GM23248 (cell line): ENCODE measurements at regions not wholly inside any gene's neighbourhood (a gene's known extent, or its start where the extent isn't known, plus 50 kb on each side); places are given as distances from the start of the nearest gene placed in this dataset.
"Not testable (repeated sequence)": the region's sequence is repeated elsewhere in the genome, so short reads cannot be mapped to it uniquely, and the experiment has no call there.

Experiments
- DNase-seq: peaks from one replicate; pipeline ENCODE4 v3.0.0-alpha.2; 2015
- H2AFZ ChIP-seq: fragments of 200-600 bp; sonication (generic); 2 replicates; pipeline ENCODE4 v1.6.1; 2016; ENCODE audit warnings: antibody characterized with exemption
- H3F3A ChIP-seq: fragments of 200-600 bp; sonication (generic); 2 replicates; pipeline ENCODE4 v1.6.1; 2016; ENCODE audit warnings: mild to moderate bottlenecking, antibody characterized with exemption, mixed run types; ENCODE audit not compliant: insufficient read depth
- H3K27ac ChIP-seq: fragments of 200-600 bp; sonication (generic); 2 replicates; pipeline ENCODE4 v1.5.1; 2016; ENCODE audit warnings: mild to moderate bottlenecking
- H3K27me3 ChIP-seq: fragments of 200-600 bp; sonication (generic); replicated peaks from 2 replicates; pipeline ENCODE4 v1.6.1; 2016; ENCODE audit warnings: mild to moderate bottlenecking; ENCODE audit not compliant: insufficient read depth
- H3K36me3 ChIP-seq: fragments of 200-600 bp; sonication (generic); 2 replicates; pipeline ENCODE4 v1.6.1; 2016; ENCODE audit warnings: low read depth, mild to moderate bottlenecking
- H3K4me1 ChIP-seq: fragments of 200-600 bp; sonication (generic); 2 replicates; pipeline ENCODE4 v1.6.1; 2016; ENCODE audit warnings: mild to moderate bottlenecking; ENCODE audit not compliant: insufficient read depth
- H3K4me2 ChIP-seq: fragments of 200-600 bp; sonication (generic); one replicate; pipeline ENCODE4 v1.6.1; 2016; ENCODE audit warnings: mild to moderate bottlenecking; ENCODE audit not compliant: unreplicated experiment
- H3K4me3 ChIP-seq: fragments of 200-600 bp; sonication (generic); 2 replicates; pipeline ENCODE4 v1.5.1; 2016; ENCODE audit warnings: mild to moderate bottlenecking
- H3K79me2 ChIP-seq: fragments of 200-600 bp; sonication (generic); 2 replicates; pipeline ENCODE4 v1.6.1; 2016; ENCODE audit warnings: mild to moderate bottlenecking; ENCODE audit not compliant: insufficient read depth
- H3K9ac ChIP-seq: fragments of 200-600 bp; sonication (generic); 2 replicates; pipeline ENCODE4 v1.6.1; 2016; ENCODE audit warnings: mild to moderate bottlenecking
- H3K9me2 ChIP-seq: fragments of 200-600 bp; sonication (generic); 2 replicates; pipeline ENCODE4 v1.6.1; 2016; ENCODE audit warnings: mixed run types, mild to moderate bottlenecking, moderate library complexity; ENCODE audit not compliant: insufficient read depth
- H3K9me3 ChIP-seq: fragments of 200-600 bp; sonication (generic); one replicate; pipeline ENCODE4 v1.6.1; 2017; ENCODE audit warnings: low read depth
- H4K20me1 ChIP-seq: fragments of 200-600 bp; sonication (generic); 2 replicates; pipeline ENCODE4 v1.6.0; 2016; ENCODE audit not compliant: insufficient read depth
- EZH2 ChIP-seq: fragments of 200-600 bp; sonication (generic); IDR thresholded peaks from 2 replicates; pipeline ENCODE4 v1.6.1; 2018; ENCODE audit warnings: antibody characterized with exemption, mild to moderate bottlenecking; ENCODE audit not compliant: insufficient read depth, poor library complexity, severe bottlenecking
- EZH2phosphoT487 ChIP-seq: fragments of 200-600 bp; sonication (generic); IDR thresholded peaks from 2 replicates; pipeline ENCODE4 v1.6.1; 2018; ENCODE audit warnings: antibody characterized with exemption, moderate library complexity, mild to moderate bottlenecking, low read depth; ENCODE audit not compliant: insufficient read depth
- WGBS, 2 experiments: methylation state at CpG; one replicate each; pipeline ENCODE4 v1.1.6; 2015 to 2017; ENCODE audit warnings: low lambda C conversion rate in 2 of 2, low coverage in 1 of 2; ENCODE audit errors: missing lambda C conversion rate in 2 of 2; 5-methylcytosine and 5-hydroxymethylcytosine counted together
- in situ Hi-C: fragments of 300-500 bp; cut with MboI; formaldehyde crosslinking; loops from 2 replicates; pipeline ENCODE4 v1.15.0; 2020

DNA sequence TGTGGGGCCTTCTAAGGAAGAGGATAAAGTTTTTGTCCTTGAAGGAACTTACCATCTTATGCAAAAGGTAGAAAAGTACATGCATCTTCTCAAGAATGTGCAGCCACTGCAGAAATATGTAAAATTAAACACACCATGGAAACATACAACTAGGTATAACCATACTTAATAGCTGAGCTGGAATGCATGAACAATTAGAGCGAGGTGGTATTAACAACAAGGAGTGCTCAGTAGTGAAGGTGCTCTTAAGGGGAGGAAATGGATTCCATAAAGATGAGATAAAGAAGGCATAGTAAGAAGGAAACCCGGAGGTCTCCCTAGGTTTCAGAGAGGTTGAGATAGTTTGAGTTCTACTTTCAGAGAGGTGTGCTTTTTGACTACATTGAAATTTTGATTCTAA lies 415.9 kb downstream of the NDFIP2 start:
- H3K9ac ChIP-seq = no peak overlapping the region
- in situ Hi-C loops = no loop called here
- TF ChIP-seq EZH2phosphoT487 = no peak
- no peak for TF ChIP-seq EZH2
- H3K9me2 ChIP-seq = no peaks in the 10 kb centered on the region
- H3K4me3 ChIP-seq = no peak overlapping the region
- no peak overlapping the region for H3K4me2 ChIP-seq
- H2AFZ ChIP-seq = no peak overlapping the region
- no peaks in the 10 kb centered on the region for H3K27me3 ChIP-seq
- no peaks in the 10 kb centered on the region for H3F3A ChIP-seq
- H3K79me2 ChIP-seq = no peaks in the 10 kb centered on the region
- WGBS, 2 experiments = 50% methylated on average over 2 of the region's 2 CpGs
- no peak for DNase-seq
- H4K20me1 ChIP-seq = no peaks in the 10 kb centered on the region
- H3K4me1 ChIP-seq = no peaks in the 10 kb centered on the region
- no peaks in the 10 kb centered on the region for H3K36me3 ChIP-seq
- no peak overlapping the region for H3K27ac ChIP-seq
- H3K9me3 ChIP-seq = no peaks in the 10 kb centered on the region

- TF ChIP-seq EZH2phosphoT487 = no peak
- TF ChIP-seq EZH2 = no peak
- no peaks in the 10 kb centered on the region for H3K27me3 ChIP-seq
- H3K4me1 ChIP-seq = no peaks in the 10 kb centered on the region
- in situ Hi-C loops = no loop called here
- H3K9me3 ChIP-seq = no peaks in the 10 kb centered on the region
- H3F3A ChIP-seq = no peaks in the 10 kb centered on the region
- DNase-seq = no peak
- H4K20me1 ChIP-seq = no peaks in the 10 kb centered on the region
- H3K9me2 ChIP-seq = no peaks in the 10 kb centered on the region
- H3K27ac ChIP-seq = no peak overlapping the region
- WGBS, 2 experiments = 94 to 95% methylated on average over 6 of the region's 6 CpGs
- H3K79me2 ChIP-seq = no peaks in the 10 kb centered on the region
- no peaks in the 10 kb centered on the region for H3K36me3 ChIP-seq
- no peak overlapping the region for H3K4me3 ChIP-seq
- no peak overlapping the region for H3K9ac ChIP-seq
- no peak overlapping the region for H3K4me2 ChIP-seq
- H2AFZ ChIP-seq = no peak overlapping the region
Measured at GRCh38 chr13:79895416-79895815, 414.5 kb downstream of the NDFIP2 start.

DNA sequence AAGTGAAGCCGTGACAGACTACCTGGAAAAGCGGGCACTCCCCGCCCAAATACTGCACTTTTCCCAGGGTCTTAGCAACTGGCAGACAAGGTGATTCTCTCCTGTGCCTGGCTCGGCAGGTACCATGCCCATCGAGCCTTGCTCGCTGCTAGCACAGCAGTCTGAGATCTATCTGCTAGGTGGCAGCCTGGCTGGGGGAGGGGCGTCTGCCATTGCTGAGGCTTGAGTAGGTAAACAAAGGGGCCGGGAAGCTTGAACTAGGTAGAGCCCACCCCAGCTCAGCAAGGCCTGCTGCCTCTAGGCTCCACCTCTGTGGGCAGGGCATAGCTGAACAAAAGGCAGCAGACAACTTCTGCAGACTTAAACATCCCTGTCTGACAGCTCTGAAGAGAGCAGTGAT lies 406.3 kb downstream of the NDFIP2 start:
- DNase-seq, H3K4me3 ChIP-seq, H3K4me2 ChIP-seq, H3K27ac ChIP-seq, H3K9me3 ChIP-seq, H3K79me2 ChIP-seq, H3K9me2 ChIP-seq, H3K27me3 ChIP-seq, H4K20me1 ChIP-seq, in situ Hi-C loops, H3K36me3 ChIP-seq, H3F3A ChIP-seq, H3K9ac ChIP-seq, H3K4me1 ChIP-seq, H2AFZ ChIP-seq: not testable (repeated sequence)
- WGBS, 2 experiments = 79 to 85% methylated on average over 8 of the region's 8 CpGs

GRCh38 chr13:79886601-79887000 lies 405.6 kb downstream of the NDFIP2 start:
- H3K9me3 ChIP-seq = no peaks in the 10 kb centered on the region
- DNase-seq = no peak
- no peak for TF ChIP-seq EZH2
- no peak for TF ChIP-seq EZH2phosphoT487
- no peaks in the 10 kb centered on the region for H4K20me1 ChIP-seq
- no peaks in the 10 kb centered on the region for H3K27me3 ChIP-seq
- H3K36me3 ChIP-seq = no peaks in the 10 kb centered on the region
- no peaks in the 10 kb centered on the region for H3K79me2 ChIP-seq
- no peak overlapping the region for H3K27ac ChIP-seq
- no peak overlapping the region for H3K4me3 ChIP-seq
- H3K4me2 ChIP-seq = no peak overlapping the region
- H3F3A ChIP-seq = no peaks in the 10 kb centered on the region
- no peaks in the 10 kb centered on the region for H3K4me1 ChIP-seq
- in situ Hi-C loops = no loop called here
- H2AFZ ChIP-seq = no peak overlapping the region
- no peak overlapping the region for H3K9ac ChIP-seq
- H3K9me2 ChIP-seq = no peaks in the 10 kb centered on the region
- 92 to 98% methylated on average over 3 of the region's 3 CpGs for WGBS, 2 experiments

DNA sequence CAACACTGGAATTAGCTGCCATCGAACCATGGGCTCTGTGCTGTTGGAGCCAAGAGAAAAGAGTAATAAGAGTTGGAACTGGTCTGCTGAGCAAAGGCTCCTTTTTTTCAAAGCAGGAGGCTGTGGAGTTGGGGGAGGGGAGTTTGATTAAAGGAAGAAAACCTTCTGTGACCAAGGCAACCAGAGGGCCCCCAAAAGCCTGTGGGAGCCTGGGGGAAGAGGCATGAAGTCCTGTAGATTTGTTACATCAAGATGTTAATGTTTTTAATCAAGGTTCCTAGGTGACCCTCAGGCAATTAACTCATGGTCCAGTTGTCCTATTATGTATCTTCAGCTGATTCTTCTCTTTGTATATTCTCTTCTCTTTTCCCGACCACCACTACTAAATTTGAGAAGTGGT lies 403.9 kb downstream of the NDFIP2 start:
- Histone ChIP-seq H3K9me3 (no peaks in the 10 kb centered on the region), H4K20me1 (no peaks in the 10 kb centered on the region), H3K79me2 (no peaks in the 10 kb centered on the region), H3K9ac (no peak overlapping the region), H3K27ac (no peak overlapping the region), H3K4me1 (no peaks in the 10 kb centered on the region), H3K27me3 (no peaks in the 10 kb centered on the region), H3K4me2 (no peak overlapping the region), H3K9me2 (no peaks in the 10 kb centered on the region), H3K36me3 (no peaks in the 10 kb centered on the region), H3K4me3 (no peak overlapping the region), H3F3A (no peaks in the 10 kb centered on the region), H2AFZ (no peak overlapping the region)
- no peak for DNase-seq
- TF ChIP-seq EZH2 = no peak
- TF ChIP-seq EZH2phosphoT487 = no peak
- in situ Hi-C loops = no loop called here
- WGBS, 2 experiments = 61 to 68% methylated on average over 2 of the region's 2 CpGs
